K562 (cell line): ENCODE measurements at regions not wholly inside any gene's neighbourhood (a gene's known extent, or its start where the extent isn't known, plus 50 kb on each side); places are given as distances from the start of the nearest gene placed in this dataset.

Experiments
- ATAC-seq: fragments of 200-7000 bp; cut with Tn5 transposase; 3 replicates; pipeline ENCODE4 v1.9.1; 2020; ENCODE audit warnings: moderate library complexity
- BruUV-seq: library from RNA; stranded (reverse); fragments of 400-500 nt; replicated peaks from 2 replicates; lab custom pipeline; 2021; lab: Mats Ljungman, UMichigan
- CTCF ChIA-PET: fragments of 300-600 bp; formaldehyde crosslinking; extraction: SDS; loops from one replicate; lab custom pipeline; 2021; ENCODE audit warnings: low intra/inter-chr PET ratio; lab: Yijun Ruan, JAX
- POLR2A ChIA-PET: fragments of 300-600, 350-650 bp; sonication (Branson Sonifier 250); formaldehyde crosslinking; extraction: SDS; loops from one replicate; lab custom pipeline; 2021; ENCODE audit warnings: antibody characterized with exemption, inconsistent platforms; lab: Yijun Ruan, JAX
- DNase-seq, 4 experiments: peaks; one replicate each; pipeline versions ENCODE4 v3.0.0 to v3.0.0-alpha.2; 2011 to 2018; ENCODE audit warnings: low spot score in 3 of 4, mixed read lengths in 3 of 4; ENCODE audit errors: extremely low read depth in 1 of 4
- FAIRE-seq: peaks from 2 replicates; lab custom pipeline; 2011; peaks lifted over from hg19 to GRCh38; lab: Jason Lieb, UNC
- H2AFZ ChIP-seq: 2 replicates; pipeline ENCODE4 v1.6.0; 2011; ENCODE audit warnings: low read depth, low read length, control low read depth, inconsistent platforms
- H3K27ac ChIP-seq: fragments of 200-600 bp; 3 replicates; pipeline ENCODE4 v1.8.0; 2011; ENCODE audit warnings: low read depth, mild to moderate bottlenecking, control low read depth, inconsistent platforms, low read length, moderate library complexity, mixed read lengths; ENCODE audit errors: extremely low read depth
- H3K27me3 ChIP-seq, 2 experiments: fragments of 300-600 bp in 1 of 2; 2 replicates in 1 of 2; 3 replicates in 1 of 2; pipeline versions ENCODE4 v1.6.0 to v1.8.0; 2011; ENCODE audit warnings: inconsistent platforms in 2 of 2, low read length in 2 of 2, mild to moderate bottlenecking in 1 of 2, mixed read lengths in 1 of 2, moderate library complexity in 1 of 2; ENCODE audit not compliant: control insufficient read depth in 2 of 2, insufficient read depth in 2 of 2
- H3K36me3 ChIP-seq: fragments of 300-600 bp; 3 replicates; pipeline ENCODE4 v1.8.0; 2011; ENCODE audit warnings: mild to moderate bottlenecking, low read length, inconsistent platforms; ENCODE audit not compliant: control insufficient read depth, insufficient read depth
- H3K4me1 ChIP-seq, 2 experiments: fragments of 200-600 bp in 1 of 2; replicated peaks in 1 of 2; 2 replicates in 1 of 2; 3 replicates in 1 of 2; pipeline versions ENCODE4 v1.5.1 to v1.8.0; 2011; ENCODE audit warnings: inconsistent platforms in 2 of 2, low read length in 2 of 2, mild to moderate bottlenecking in 1 of 2, mixed read lengths in 1 of 2, moderate library complexity in 1 of 2; ENCODE audit not compliant: control insufficient read depth in 2 of 2, insufficient read depth in 2 of 2
- H3K4me2 ChIP-seq: 2 replicates; pipeline ENCODE4 v1.6.1; 2011; ENCODE audit warnings: low read length, control low read depth, inconsistent platforms, mixed read lengths; ENCODE audit not compliant: insufficient read depth
- H3K4me3 ChIP-seq: fragments of 200-600 bp; sonication (generic), shearing (Covaris generic); 2 replicates; pipeline ENCODE4 v1.5.1; 2016; ENCODE audit warnings: control low read depth, inconsistent platforms
- H3K79me2 ChIP-seq: fragments of 200-600 bp; 3 replicates; pipeline ENCODE4 v1.8.0; 2011; ENCODE audit warnings: low read length, inconsistent platforms; ENCODE audit not compliant: control insufficient read depth, insufficient read depth
- H3K9ac ChIP-seq, 2 experiments: 2 replicates each; pipeline versions ENCODE4 v1.6.0 to v1.6.1; 2011; ENCODE audit warnings: low read depth in 2 of 2, low read length in 2 of 2, control low read depth in 1 of 2, inconsistent platforms in 1 of 2, mild to moderate bottlenecking in 1 of 2, mixed read lengths in 1 of 2; ENCODE audit not compliant: insufficient read depth in 1 of 2
- H3K9me1 ChIP-seq: one replicate; pipeline ENCODE4 v1.6.0; 2011; ENCODE audit warnings: inconsistent platforms, mild to moderate bottlenecking, low read length, moderate library complexity; ENCODE audit not compliant: control insufficient read depth, insufficient read depth
- H3K9me3 ChIP-seq: replicated peaks from 2 replicates; pipeline ENCODE4 v1.5.1; 2011; ENCODE audit warnings: low read depth, low read length, inconsistent platforms; ENCODE audit not compliant: control insufficient read depth, insufficient read depth
- H4K20me1 ChIP-seq: replicated peaks from 2 replicates; pipeline ENCODE4 v1.6.1; 2011; ENCODE audit warnings: low read length, inconsistent platforms, mixed read lengths; ENCODE audit not compliant: control insufficient read depth, insufficient read depth
- CHD4 ChIP-seq: fragments of 200-600 bp; sonication (generic); IDR thresholded peaks from 3 replicates; pipeline ENCODE4 v1.6.1; 2012; ENCODE audit warnings: low read depth, mild to moderate bottlenecking, mixed read lengths, low read length, inconsistent platforms; ENCODE audit not compliant: insufficient read depth, insufficient replicate concordance, poor library complexity, severe bottlenecking
- ESRRA ChIP-seq: fragments of 450-650 bp; IDR thresholded peaks from 2 replicates; pipeline ENCODE4 v1.6.1; 2014; ENCODE audit warnings: low read depth, mild to moderate bottlenecking, moderate library complexity, borderline replicate concordance
- ESRRB ChIP-seq: fragments of 250-450 bp; sonication (Bioruptor Pico); IDR thresholded peaks from 2 replicates; pipeline ENCODE4 v1.5.0; 2020; ENCODE audit warnings: mild to moderate bottlenecking, moderate library complexity, borderline replicate concordance
- FOXJ2 ChIP-seq: fragments of 200-800 bp; sonication (Bioruptor generic); IDR thresholded peaks from 2 replicates; pipeline ENCODE4 v1.6.1; 2016; ENCODE audit warnings: missing genetic modification characterization, missing compliant biosample characterization
- GABPA ChIP-seq: fragments of 200-800 bp; sonication (Bioruptor generic); conservative IDR thresholded peaks from 2 replicates; pipeline ENCODE4 v1.6.1; 2016; ENCODE audit warnings: low read depth, missing genetic modification characterization, missing compliant biosample characterization
- NBN ChIP-seq: fragments of 450-650 bp; IDR thresholded peaks from 2 replicates; pipeline ENCODE4 v1.6.1; 2016; ENCODE audit warnings: low read depth, mild to moderate bottlenecking
- POLR3G ChIP-seq: IDR thresholded peaks from 2 replicates; pipeline ENCODE4 v1.6.1; 2011; ENCODE audit not compliant: insufficient read length, insufficient replicate concordance; ENCODE audit errors: extremely low read depth
- SMC3 ChIP-seq: conservative IDR thresholded peaks from 2 replicates; pipeline ENCODE4 v1.6.1; 2011; ENCODE audit warnings: low read depth, low read length, improper control_type of control experiment; ENCODE audit not compliant: insufficient read depth
- WGBS: fragments of 100-300 bp; shearing (Covaris generic); methylation state at CpG from one replicate; pipeline ENCODE4 v1.1.6; 2016; ENCODE audit warnings: low coverage, mixed read lengths; ENCODE audit not compliant: insufficient coverage; ENCODE audit errors: missing lambda C conversion rate; 5-methylcytosine and 5-hydroxymethylcytosine counted together
- in situ Hi-C: fragments of 300-500 bp; cut with MboI; formaldehyde crosslinking; loops from 4 replicates; pipeline ENCODE4 v1.15.0; 2018; ENCODE audit warnings: inconsistent platforms, mixed read lengths
- intact Hi-C: fragments of 100-400 bp; cut with micrococcal nuclease; formaldehyde crosslinking; loops from 2 replicates; pipeline ENCODE4 v1.14.2; 2022
- TF ChIP-seq, protein P1 (sequence below): IDR thresholded peaks from 2 replicates; pipeline ENCODE4 v1.6.1; 2011; ENCODE audit not compliant: insufficient read length; ENCODE audit errors: extremely low read depth
- TF ChIP-seq, protein P2 (sequence below): fragments of 250-450 bp; sonication (Bioruptor Pico); IDR thresholded peaks from 2 replicates; pipeline ENCODE4 v1.4.0; 2020

DNA sequence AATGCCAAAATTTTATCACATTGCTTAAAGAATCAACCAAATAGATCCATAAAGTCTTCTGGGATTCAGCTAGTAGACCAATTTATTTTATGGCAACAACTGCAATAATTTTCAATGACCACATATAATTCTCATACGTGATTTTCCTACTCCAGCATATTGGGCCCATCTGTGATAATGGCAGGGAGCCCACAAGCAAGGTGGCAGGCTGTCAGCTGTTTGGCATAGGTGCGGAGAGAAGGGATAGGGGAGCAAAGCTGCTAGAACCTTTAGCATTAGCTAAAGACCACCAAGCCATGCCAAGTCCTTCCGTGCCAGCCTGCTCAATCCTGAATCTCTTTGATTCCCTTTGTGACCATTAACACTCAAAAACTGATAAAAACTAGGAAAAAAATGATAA lies 721.2 kb downstream of the XPNPEP1 start:
- CTCF ChIA-PET, result no interaction called here
- 0% methylated on average over 3 of the region's 3 CpGs for WGBS
- no TSS peak for BruUV-seq
- Histone ChIP-seq H3K9ac (no peak overlapping the region), H2AFZ (no peak overlapping the region), H3K9me1 (no peaks in the 10 kb centered on the region), H3K79me2 (no peaks in the 10 kb centered on the region), H3K4me2 (no peak overlapping the region), H3K27ac (no peak overlapping the region), H4K20me1 (no peaks in the 10 kb centered on the region), H3K4me3 (no peak overlapping the region), H3K27me3 (no peaks in the 10 kb centered on the region), H3K36me3 (no peaks in the 10 kb centered on the region), H3K4me1 (no peaks in the 10 kb centered on the region), H3K9me3 (no peaks in the 10 kb centered on the region)
- FAIRE-seq (no peak), DNase-seq (no peak), ATAC-seq (no peak)
- POLR2A ChIA-PET, result interaction anchor here (0.7 kb wide), 1 partner anchor 8 kb away, joined by 4 read pairs; no protein-coding TSS in a partner anchor
- intact Hi-C loops (no loop called here), in situ Hi-C loops (no loop called here)
- TF ChIP-seq FOXJ2 (no peak), ESRRB (no peak), POLR3G (no peak), SMC3 (no peak), ESRRA (no peak), NBN (no peak), CHD4 (no peak), GABPA (tag) (no peak)
- TF ChIP-seq, protein P1, sequence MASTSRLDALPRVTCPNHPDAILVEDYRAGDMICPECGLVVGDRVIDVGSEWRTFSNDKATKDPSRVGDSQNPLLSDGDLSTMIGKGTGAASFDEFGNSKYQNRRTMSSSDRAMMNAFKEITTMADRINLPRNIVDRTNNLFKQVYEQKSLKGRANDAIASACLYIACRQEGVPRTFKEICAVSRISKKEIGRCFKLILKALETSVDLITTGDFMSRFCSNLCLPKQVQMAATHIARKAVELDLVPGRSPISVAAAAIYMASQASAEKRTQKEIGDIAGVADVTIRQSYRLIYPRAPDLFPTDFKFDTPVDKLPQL, result no peak
- TF ChIP-seq, protein P2, sequence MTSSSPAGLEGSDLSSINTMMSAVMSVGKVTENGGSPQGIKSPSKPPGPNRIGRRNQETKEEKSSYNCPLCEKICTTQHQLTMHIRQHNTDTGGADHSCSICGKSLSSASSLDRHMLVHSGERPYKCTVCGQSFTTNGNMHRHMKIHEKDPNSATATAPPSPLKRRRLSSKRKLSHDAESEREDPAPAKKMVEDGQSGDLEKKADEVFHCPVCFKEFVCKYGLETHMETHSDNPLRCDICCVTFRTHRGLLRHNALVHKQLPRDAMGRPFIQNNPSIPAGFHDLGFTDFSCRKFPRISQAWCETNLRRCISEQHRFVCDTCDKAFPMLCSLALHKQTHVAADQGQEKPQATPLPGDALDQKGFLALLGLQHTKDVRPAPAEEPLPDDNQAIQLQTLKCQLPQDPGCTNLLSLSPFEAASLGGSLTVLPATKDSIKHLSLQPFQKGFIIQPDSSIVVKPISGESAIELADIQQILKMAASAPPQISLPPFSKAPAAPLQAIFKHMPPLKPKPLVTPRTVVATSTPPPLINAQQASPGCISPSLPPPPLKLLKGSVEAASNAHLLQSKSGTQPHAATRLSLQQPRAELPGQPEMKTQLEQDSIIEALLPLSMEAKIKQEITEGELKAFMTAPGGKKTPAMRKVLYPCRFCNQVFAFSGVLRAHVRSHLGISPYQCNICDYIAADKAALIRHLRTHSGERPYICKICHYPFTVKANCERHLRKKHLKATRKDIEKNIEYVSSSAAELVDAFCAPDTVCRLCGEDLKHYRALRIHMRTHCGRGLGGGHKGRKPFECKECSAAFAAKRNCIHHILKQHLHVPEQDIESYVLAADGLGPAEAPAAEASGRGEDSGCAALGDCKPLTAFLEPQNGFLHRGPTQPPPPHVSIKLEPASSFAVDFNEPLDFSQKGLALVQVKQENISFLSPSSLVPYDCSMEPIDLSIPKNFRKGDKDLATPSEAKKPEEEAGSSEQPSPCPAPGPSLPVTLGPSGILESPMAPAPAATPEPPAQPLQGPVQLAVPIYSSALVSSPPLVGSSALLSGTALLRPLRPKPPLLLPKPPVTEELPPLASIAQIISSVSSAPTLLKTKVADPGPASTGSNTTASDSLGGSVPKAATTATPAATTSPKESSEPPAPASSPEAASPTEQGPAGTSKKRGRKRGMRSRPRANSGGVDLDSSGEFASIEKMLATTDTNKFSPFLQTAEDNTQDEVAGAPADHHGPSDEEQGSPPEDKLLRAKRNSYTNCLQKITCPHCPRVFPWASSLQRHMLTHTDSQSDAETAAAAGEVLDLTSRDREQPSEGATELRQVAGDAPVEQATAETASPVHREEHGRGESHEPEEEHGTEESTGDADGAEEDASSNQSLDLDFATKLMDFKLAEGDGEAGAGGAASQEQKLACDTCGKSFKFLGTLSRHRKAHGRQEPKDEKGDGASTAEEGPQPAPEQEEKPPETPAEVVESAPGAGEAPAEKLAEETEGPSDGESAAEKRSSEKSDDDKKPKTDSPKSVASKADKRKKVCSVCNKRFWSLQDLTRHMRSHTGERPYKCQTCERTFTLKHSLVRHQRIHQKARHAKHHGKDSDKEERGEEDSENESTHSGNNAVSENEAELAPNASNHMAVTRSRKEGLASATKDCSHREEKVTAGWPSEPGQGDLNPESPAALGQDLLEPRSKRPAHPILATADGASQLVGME, result no peak
